Neural cell (in vitro differentiated cells): ENCODE measurements at regions not wholly inside any gene's neighbourhood (a gene's known extent, or its start where the extent isn't known, plus 50 kb on each side); places are given as distances from the start of the nearest gene placed in this dataset.

Experiments used
- EP300 ChIP-seq: fragments of 450-650 bp; conservative IDR thresholded peaks from 2 replicates; pipeline ENCODE4 v1.6.1; 2014; ENCODE audit warnings: antibody characterized with exemption, mild to moderate bottlenecking, moderate library complexity; ENCODE audit not compliant: poor library complexity, severe bottlenecking
- EZH2 ChIP-seq: fragments of 200-600, 300-800 bp; shearing (Covaris generic), sonication (generic); IDR thresholded peaks from 2 replicates; pipeline ENCODE4 v1.6.1; 2014; ENCODE audit warnings: antibody characterized with exemption, low read length, borderline replicate concordance, mild to moderate bottlenecking; ENCODE audit not compliant: insufficient read depth, poor library complexity, severe bottlenecking
- MXI1 ChIP-seq: fragments of 450-650 bp; conservative IDR thresholded peaks from 2 replicates; pipeline ENCODE4 v1.6.1; 2014; ENCODE audit warnings: antibody characterized with exemption, mild to moderate bottlenecking; ENCODE audit not compliant: poor library complexity, severe bottlenecking
- POLR2AphosphoS5 ChIP-seq: IDR thresholded peaks from 2 replicates; pipeline ENCODE4 v1.6.1; 2012
- RAD21 ChIP-seq: fragments of 450-650 bp; conservative IDR thresholded peaks from 2 replicates; pipeline ENCODE4 v1.6.1; 2014; ENCODE audit warnings: antibody characterized with exemption, mild to moderate bottlenecking, moderate library complexity
- REST ChIP-seq: IDR thresholded peaks from 2 replicates; pipeline ENCODE4 v1.6.1; 2012; ENCODE audit warnings: borderline replicate concordance
- SMC3 ChIP-seq: fragments of 450-650 bp; conservative IDR thresholded peaks from 2 replicates; pipeline ENCODE4 v1.6.1; 2014; ENCODE audit warnings: antibody characterized with exemption, mild to moderate bottlenecking, moderate library complexity; ENCODE audit not compliant: poor library complexity
- TAF1 ChIP-seq: IDR thresholded peaks from 2 replicates; pipeline ENCODE4 v1.6.1; 2012; ENCODE audit warnings: low read depth
- TF ChIP-seq, protein P1 (sequence below): fragments of 450-650 bp; IDR thresholded peaks from 2 replicates; pipeline ENCODE4 v1.5.1; 2014; ENCODE audit warnings: antibody characterized with exemption, mild to moderate bottlenecking, moderate library complexity; ENCODE audit not compliant: poor library complexity, severe bottlenecking

DNA sequence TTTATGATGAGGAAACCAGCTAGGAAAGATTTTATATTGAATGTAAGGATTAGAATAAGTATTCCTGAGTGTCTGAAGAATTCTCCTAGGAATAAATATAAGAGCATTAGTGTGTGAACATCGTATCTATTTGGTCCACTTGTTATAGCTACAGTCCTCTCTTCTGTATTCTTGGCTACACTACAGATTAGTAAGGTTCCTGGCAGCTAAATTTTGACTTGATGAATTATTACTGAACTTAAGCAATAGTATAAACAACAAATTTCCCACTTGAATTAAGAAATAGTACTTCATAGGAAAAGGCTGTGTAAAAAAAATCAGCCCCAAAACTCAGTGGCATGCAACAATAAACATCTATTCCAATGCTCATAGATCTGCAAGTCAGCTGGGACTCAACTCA is 138.4 kb upstream of the G2E3 start:
- no peak for TF ChIP-seq REST
- TF ChIP-seq, protein P1, sequence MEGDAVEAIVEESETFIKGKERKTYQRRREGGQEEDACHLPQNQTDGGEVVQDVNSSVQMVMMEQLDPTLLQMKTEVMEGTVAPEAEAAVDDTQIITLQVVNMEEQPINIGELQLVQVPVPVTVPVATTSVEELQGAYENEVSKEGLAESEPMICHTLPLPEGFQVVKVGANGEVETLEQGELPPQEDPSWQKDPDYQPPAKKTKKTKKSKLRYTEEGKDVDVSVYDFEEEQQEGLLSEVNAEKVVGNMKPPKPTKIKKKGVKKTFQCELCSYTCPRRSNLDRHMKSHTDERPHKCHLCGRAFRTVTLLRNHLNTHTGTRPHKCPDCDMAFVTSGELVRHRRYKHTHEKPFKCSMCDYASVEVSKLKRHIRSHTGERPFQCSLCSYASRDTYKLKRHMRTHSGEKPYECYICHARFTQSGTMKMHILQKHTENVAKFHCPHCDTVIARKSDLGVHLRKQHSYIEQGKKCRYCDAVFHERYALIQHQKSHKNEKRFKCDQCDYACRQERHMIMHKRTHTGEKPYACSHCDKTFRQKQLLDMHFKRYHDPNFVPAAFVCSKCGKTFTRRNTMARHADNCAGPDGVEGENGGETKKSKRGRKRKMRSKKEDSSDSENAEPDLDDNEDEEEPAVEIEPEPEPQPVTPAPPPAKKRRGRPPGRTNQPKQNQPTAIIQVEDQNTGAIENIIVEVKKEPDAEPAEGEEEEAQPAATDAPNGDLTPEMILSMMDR: no peak
- no peak for TF ChIP-seq POLR2AphosphoS5
- TF ChIP-seq EZH2: no peak
- no peak for TF ChIP-seq RAD21
- TF ChIP-seq SMC3: no peak
- no peak for TF ChIP-seq EP300
- TF ChIP-seq TAF1: no peak
- no peak for TF ChIP-seq MXI1
